Erythroblast (primary cell): ENCODE measurements at regions not wholly inside any gene's neighbourhood (a gene's known extent, or its start where the extent isn't known, plus 50 kb on each side); places are given as distances from the start of the nearest gene placed in this dataset.

Experiments used
- GATA1 ChIP-seq: IDR thresholded peaks from 2 replicates; pipeline ENCODE4 v1.6.1; 2011; ENCODE audit warnings: low read depth, mild to moderate bottlenecking, control low read depth, low read length, moderate library complexity
- POLR2A ChIP-seq: IDR thresholded peaks from 2 replicates; pipeline ENCODE4 v1.6.1; 2011; ENCODE audit warnings: mild to moderate bottlenecking, low read length

DNA sequence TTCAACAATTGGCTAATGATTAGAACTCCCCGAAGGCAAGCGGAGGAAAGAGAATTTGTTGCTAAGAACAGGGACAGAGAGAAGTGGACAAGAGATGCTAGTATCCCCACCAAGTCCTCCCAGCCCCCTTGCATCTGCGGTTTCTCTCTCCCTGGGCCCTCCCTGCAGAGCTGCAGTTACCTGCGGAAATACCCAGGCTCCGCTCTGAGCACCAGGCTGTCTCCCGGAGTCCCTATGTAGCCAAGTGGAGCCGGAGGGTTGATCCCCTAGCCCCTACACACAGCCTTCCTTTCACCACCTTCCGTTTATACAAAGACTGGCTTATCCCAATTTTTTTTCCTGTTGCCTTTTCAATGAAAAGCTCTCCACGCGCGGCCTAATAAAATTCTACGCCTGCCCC lies 834.4 kb downstream of the KCNJ2 start:
- TF ChIP-seq POLR2A (no peak), GATA1 (no peak)
